ENCODE measurements at regions not wholly inside any gene's neighbourhood (a gene's known extent, or its start where the extent isn't known, plus 50 kb on each side); places are given as distances from the start of the nearest gene placed in this dataset.

GRCh38 chr20:19026901-19027644, 185.4 kb upstream of the SLC24A3 start:
- TF ChIP-seq POLR2A (IDR thresholded peaks at IDR 0.05; ENCODE audit: control extremely low read depth in 1 of 2, low read depth in 2 of 2, low read length in 2 of 2) (no peak), CTCF (IDR thresholded peaks at IDR 0.05; ENCODE audit: control extremely low read depth in 1 of 3, insufficient read depth in 1 of 3, low read depth in 1 of 3, low read length in 3 of 3) (peak; percentile 50 to 62 (median 58)), EZH2 (IDR thresholded peaks at IDR 0.05; ENCODE audit: low read depth, low read length, severe bottlenecking) (no peak), YY1 (IDR thresholded peaks at IDR 0.05; ENCODE audit: low read depth, low read length) (no peak), EGR1 (IDR thresholded peaks at IDR 0.05; ENCODE audit: borderline replicate concordance, low read depth, low read length) (no peak), CEBPB (IDR thresholded peaks at IDR 0.05; ENCODE audit: low read depth, low read length) (no peak), USF2 (IDR thresholded peaks at IDR 0.05; ENCODE audit: low read length) (no peak), SP1 (IDR thresholded peaks at IDR 0.05; ENCODE audit: low read depth, low read length) (no peak), TAF1 (IDR thresholded peaks at IDR 0.05; ENCODE audit: low read depth, low read length) (no peak), POLR2AphosphoS5 (IDR thresholded peaks at IDR 0.05; ENCODE audit: low read depth, low read length) (no peak), EP300 (IDR thresholded peaks at IDR 0.05; ENCODE audit: borderline replicate concordance in 1 of 2, low read depth in 2 of 2, low read length in 2 of 2) (no peak)
- TF ChIP-seq, protein P1, sequence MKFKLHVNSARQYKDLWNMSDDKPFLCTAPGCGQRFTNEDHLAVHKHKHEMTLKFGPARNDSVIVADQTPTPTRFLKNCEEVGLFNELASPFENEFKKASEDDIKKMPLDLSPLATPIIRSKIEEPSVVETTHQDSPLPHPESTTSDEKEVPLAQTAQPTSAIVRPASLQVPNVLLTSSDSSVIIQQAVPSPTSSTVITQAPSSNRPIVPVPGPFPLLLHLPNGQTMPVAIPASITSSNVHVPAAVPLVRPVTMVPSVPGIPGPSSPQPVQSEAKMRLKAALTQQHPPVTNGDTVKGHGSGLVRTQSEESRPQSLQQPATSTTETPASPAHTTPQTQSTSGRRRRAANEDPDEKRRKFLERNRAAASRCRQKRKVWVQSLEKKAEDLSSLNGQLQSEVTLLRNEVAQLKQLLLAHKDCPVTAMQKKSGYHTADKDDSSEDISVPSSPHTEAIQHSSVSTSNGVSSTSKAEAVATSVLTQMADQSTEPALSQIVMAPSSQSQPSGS (IDR thresholded peaks at IDR 0.05; ENCODE audit: low read length) = no peak

All from H1 (cell line).